Upper lobe of left lung (tissue), 6 donors: ENCODE measurements at regions not wholly inside any gene's neighbourhood (a gene's known extent, or its start where the extent isn't known, plus 50 kb on each side); places are given as distances from the start of the nearest gene placed in this dataset.

Experiments used
- ATAC-seq, 2 donors: fragments of 200-7000 bp; cut with Tn5 transposase; one replicate each; pipeline ENCODE4 v1.9.1; 2022; ENCODE audit warnings: mild to moderate bottlenecking in 2 of 2, moderate library complexity in 2 of 2; ENCODE audit not compliant: low FRiP score in 2 of 2
- DNase-seq, 2 donors: peaks; one replicate each; pipeline ENCODE4 v3.0.0-alpha.2; 2019 to 2020
- H3K27ac ChIP-seq, 4 donors: fragments of 200-600 bp; sonication (generic); one replicate each; pipeline ENCODE4 v1.5.1; 2016 to 2019
- H3K27me3 ChIP-seq, 4 donors: fragments of 200-600 bp; sonication (generic); one replicate each; pipeline ENCODE4 v1.5.1; 2017 to 2019
- H3K36me3 ChIP-seq, 4 donors: fragments of 200-600 bp; sonication (generic); one replicate each; pipeline ENCODE4 v1.5.1; 2016 to 2019
- H3K4me1 ChIP-seq, 4 donors: fragments of 200-600 bp; sonication (generic); one replicate each; pipeline ENCODE4 v1.5.1; 2018 to 2019
- H3K4me3 ChIP-seq, 4 donors: fragments of 200-600 bp; sonication (generic); one replicate each; pipeline ENCODE4 v1.5.1; 2017 to 2019; ENCODE audit warnings: mild to moderate bottlenecking in 2 of 4, moderate library complexity in 1 of 4
- H3K9me3 ChIP-seq, 4 donors: fragments of 200-600 bp; sonication (generic); one replicate each; pipeline ENCODE4 v1.5.1; 2018 to 2019
- EP300 ChIP-seq, 4 donors: sonication (generic); formaldehyde crosslinking; IDR thresholded peaks; one replicate each; pipeline ENCODE4 v1.5.1; 2017; ENCODE audit warnings: antibody characterized with exemption in 4 of 4, control low read depth in 2 of 4
- POLR2A ChIP-seq, 4 donors: fragments of 450-650 bp; IDR thresholded peaks; one replicate each; pipeline ENCODE4 v1.5.1; 2016 to 2017; ENCODE audit warnings: antibody characterized with exemption in 4 of 4, mild to moderate bottlenecking in 2 of 4
- POLR2AphosphoS5 ChIP-seq, 2 donors: sonication (generic); formaldehyde crosslinking; IDR thresholded peaks; one replicate each; pipeline ENCODE4 v1.5.1; 2017; ENCODE audit warnings: antibody characterized with exemption in 2 of 2
- WGBS, 2 donors: methylation state at CpG; one replicate each; pipeline ENCODE4 v1.1.5; 2017 to 2018; 5-methylcytosine and 5-hydroxymethylcytosine counted together
- TF ChIP-seq, protein P1 (sequence below), 6 experiments: fragments of 450-650 bp in 4 of 6; fragments of 200-600 bp in 2 of 6; sonication (generic) in 2 of 6; IDR thresholded peaks; one replicate each; pipeline ENCODE4 v1.5.1; 2016 to 2019; ENCODE audit warnings: antibody characterized with exemption in 6 of 6
- donor health status: DM: no; HTN: no; CAD: no; lungs with moderate emphysema.
- donor health status: DM: no; HTN: yes; CAD: no; lungs with severe emphysema.

DNA sequence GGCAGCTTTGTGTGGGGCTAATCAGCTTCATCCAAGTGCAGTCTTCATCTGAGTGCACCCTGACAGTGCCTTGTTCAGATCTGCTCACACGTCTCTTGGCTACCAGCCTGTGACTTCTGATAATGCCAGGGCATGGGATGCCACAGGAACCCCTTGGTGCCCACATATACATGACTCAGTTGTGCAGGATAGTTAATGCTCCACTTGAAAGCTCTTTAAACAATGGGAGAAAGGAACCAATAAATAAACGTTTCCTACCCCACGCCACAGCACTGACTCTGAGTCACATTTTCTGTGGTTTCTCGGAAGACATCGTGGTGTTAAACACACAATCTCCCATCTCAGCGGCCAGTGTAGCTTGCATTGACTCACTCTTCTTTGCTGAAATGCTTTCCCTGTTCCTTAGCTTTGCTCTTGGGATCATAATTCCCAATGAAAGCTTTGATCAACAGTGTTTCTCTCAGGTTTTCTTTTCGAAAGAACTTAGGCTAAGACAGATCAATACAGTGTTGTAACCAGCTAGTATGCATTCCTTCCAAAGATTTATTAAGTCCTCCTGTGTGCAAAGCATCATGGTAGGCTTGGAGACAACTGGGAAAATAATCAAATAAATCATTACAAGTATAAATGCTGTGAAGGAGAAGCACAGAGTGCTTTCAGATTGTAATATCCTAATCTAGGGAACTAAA is 142.0 kb downstream of the COPS8 start:
- ATAC-seq (peak in 1 of 2 donors; percentile 67), DNase-seq (no peak)
- no peaks in the 10 kb centered on the region for H3K27me3 ChIP-seq
- no peaks in the 10 kb centered on the region for H3K9me3 ChIP-seq
- no peak overlapping the region for H3K27ac ChIP-seq
- no peaks in the 10 kb centered on the region for H3K36me3 ChIP-seq
- H3K4me3 ChIP-seq, result no peak overlapping the region
- H3K4me1 ChIP-seq, result no peaks in the 10 kb centered on the region
- 49 to 55% methylated on average over 7 of the region's 7 CpGs for WGBS, 2 donors
- no peak for TF ChIP-seq EP300 (IDR thresholded peaks at IDR 0.05)
- TF ChIP-seq, protein P1, sequence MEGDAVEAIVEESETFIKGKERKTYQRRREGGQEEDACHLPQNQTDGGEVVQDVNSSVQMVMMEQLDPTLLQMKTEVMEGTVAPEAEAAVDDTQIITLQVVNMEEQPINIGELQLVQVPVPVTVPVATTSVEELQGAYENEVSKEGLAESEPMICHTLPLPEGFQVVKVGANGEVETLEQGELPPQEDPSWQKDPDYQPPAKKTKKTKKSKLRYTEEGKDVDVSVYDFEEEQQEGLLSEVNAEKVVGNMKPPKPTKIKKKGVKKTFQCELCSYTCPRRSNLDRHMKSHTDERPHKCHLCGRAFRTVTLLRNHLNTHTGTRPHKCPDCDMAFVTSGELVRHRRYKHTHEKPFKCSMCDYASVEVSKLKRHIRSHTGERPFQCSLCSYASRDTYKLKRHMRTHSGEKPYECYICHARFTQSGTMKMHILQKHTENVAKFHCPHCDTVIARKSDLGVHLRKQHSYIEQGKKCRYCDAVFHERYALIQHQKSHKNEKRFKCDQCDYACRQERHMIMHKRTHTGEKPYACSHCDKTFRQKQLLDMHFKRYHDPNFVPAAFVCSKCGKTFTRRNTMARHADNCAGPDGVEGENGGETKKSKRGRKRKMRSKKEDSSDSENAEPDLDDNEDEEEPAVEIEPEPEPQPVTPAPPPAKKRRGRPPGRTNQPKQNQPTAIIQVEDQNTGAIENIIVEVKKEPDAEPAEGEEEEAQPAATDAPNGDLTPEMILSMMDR (IDR thresholded peaks at IDR 0.05), result no peak
- no peak for TF ChIP-seq POLR2AphosphoS5 (IDR thresholded peaks at IDR 0.05)
- no peak for TF ChIP-seq POLR2A (IDR thresholded peaks at IDR 0.05)

DNA sequence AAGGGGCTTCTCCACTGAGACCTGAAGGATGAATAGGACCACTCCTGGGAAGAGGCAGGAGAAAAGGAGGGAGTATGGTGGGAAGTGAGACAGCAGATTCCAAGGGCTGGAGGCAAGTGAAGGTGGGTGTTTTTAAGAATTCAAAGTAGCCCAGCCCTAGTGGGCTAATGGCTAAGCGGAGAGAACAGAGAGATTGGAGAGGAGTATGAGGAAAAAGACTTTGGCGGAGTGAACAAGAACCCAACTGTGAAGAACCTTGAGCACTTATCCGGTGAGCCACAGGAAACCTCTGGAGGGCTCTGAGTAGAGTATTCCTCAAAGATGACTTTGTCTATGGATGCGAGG is 142.6 kb downstream of the COPS8 start:
- no peak overlapping the region for H3K4me3 ChIP-seq
- no peaks in the 10 kb centered on the region for H3K4me1 ChIP-seq
- ATAC-seq (no peak), DNase-seq (no peak)
- H3K36me3 ChIP-seq, result no peaks in the 10 kb centered on the region
- H3K27ac ChIP-seq, result no peak overlapping the region
- no peaks in the 10 kb centered on the region for H3K27me3 ChIP-seq
- no peaks in the 10 kb centered on the region for H3K9me3 ChIP-seq
- TF ChIP-seq EP300 (IDR thresholded peaks at IDR 0.05) (no peak), POLR2A (IDR thresholded peaks at IDR 0.05) (no peak), POLR2AphosphoS5 (IDR thresholded peaks at IDR 0.05) (no peak)
- TF ChIP-seq, protein P1 (IDR thresholded peaks at IDR 0.05), result no peak
- WGBS, 2 donors, result 93 to 95% methylated on average over 4 of the region's 4 CpGs

DNA sequence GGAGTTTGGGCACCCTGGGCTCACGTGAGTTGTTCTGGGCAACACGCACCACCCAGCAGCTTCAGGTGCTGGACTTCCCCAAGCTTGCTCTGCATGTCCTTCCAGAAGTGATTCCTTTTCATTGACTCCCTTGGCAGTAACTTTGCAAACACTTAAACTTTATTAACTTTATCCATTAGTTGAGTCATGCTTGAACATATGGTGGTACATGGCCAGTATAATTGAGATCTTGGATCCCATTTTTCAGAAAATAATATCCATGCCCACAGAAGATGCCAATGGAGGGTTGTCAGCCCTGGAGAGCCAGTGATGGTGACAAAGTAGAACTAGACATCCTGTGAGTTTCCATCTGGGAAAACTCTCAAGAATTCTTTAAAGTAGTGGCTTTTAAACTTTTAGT is 144.2 kb downstream of the COPS8 start:
- H3K9me3 ChIP-seq, result no peaks in the 10 kb centered on the region
- 95 to 100% methylated on average over 2 of the region's 2 CpGs for WGBS, 2 donors
- TF ChIP-seq, protein P1 (IDR thresholded peaks at IDR 0.05), result no peak
- no peak for TF ChIP-seq POLR2AphosphoS5 (IDR thresholded peaks at IDR 0.05)
- TF ChIP-seq EP300 (IDR thresholded peaks at IDR 0.05), result no peak
- TF ChIP-seq POLR2A (IDR thresholded peaks at IDR 0.05), result no peak
- no peaks in the 10 kb centered on the region for H3K27me3 ChIP-seq
- H3K36me3 ChIP-seq, result no peaks in the 10 kb centered on the region
- no peak overlapping the region for H3K4me3 ChIP-seq
- no peak overlapping the region for H3K27ac ChIP-seq
- no peak for ATAC-seq
- no peak for DNase-seq
- H3K4me1 ChIP-seq, result no peaks in the 10 kb centered on the region

DNA sequence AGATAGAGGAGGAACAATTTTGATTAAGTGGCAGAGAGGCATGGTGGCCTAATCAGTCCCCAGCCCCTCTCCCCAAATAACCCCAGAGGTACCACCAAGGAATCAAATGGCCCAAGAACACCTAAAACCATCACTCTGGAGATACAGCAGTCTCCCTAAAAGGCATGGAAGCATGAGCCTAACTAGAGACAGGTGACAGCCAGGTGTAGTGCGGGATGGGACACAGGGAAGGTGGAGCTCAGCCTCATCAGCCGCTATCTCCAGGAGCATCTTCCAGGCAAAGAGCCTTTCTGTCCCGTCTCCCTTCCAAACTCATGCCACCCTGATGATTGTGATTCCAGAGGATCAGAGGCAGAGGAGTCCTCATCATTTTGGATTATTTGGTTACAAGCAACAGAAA is 144.7 kb downstream of the COPS8 start:
- Histone ChIP-seq H3K36me3 (no peaks in the 10 kb centered on the region), H3K4me1 (no peaks in the 10 kb centered on the region), H3K9me3 (no peaks in the 10 kb centered on the region), H3K27ac (no peak overlapping the region), H3K4me3 (no peak overlapping the region), H3K27me3 (no peaks in the 10 kb centered on the region)
- no peak for TF ChIP-seq POLR2A (IDR thresholded peaks at IDR 0.05)
- TF ChIP-seq POLR2AphosphoS5 (IDR thresholded peaks at IDR 0.05), result no peak
- TF ChIP-seq EP300 (IDR thresholded peaks at IDR 0.05), result no peak
- TF ChIP-seq, protein P1 (IDR thresholded peaks at IDR 0.05), result no peak
- WGBS, 2 donors, result 96 to 98% methylated on average over 3 of the region's 3 CpGs
- DNase-seq (no peak), ATAC-seq (no peak)

DNA sequence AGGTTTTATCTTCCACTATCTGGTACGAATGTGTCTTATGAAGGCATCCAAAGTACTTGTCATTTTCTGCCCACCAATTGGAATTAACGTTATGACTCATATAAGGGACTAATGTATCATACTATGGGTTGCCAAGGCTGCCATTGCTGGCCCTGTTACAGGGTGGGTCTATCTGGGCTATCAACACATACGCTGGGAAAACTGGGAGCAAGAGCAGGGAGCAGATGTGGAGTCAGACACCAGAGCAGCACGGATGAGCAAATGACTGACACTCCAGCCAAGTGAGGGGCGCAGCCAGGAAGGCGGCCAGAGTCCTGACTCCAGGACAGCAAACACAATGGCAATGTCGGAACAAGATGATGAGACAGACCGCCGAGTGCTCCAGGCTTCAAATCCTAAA is 145.9 kb downstream of the COPS8 start:
- Histone ChIP-seq H3K4me3 (no peak overlapping the region), H3K4me1 (no peaks in the 10 kb centered on the region), H3K9me3 (no peaks in the 10 kb centered on the region), H3K36me3 (no peaks in the 10 kb centered on the region), H3K27ac (peak overlapping the region in 1 of 4 donors; percentile 6), H3K27me3 (no peaks in the 10 kb centered on the region)
- WGBS, 2 donors, result 87 to 89% methylated on average over 9 of the region's 9 CpGs
- TF ChIP-seq POLR2AphosphoS5 (IDR thresholded peaks at IDR 0.05) (no peak), POLR2A (IDR thresholded peaks at IDR 0.05) (no peak), EP300 (IDR thresholded peaks at IDR 0.05) (no peak)
- TF ChIP-seq, protein P1 (IDR thresholded peaks at IDR 0.05), result no peak
- DNase-seq (no peak), ATAC-seq (no peak)
